Breast epithelium (tissue), 4 donors: ENCODE measurements at regions not wholly inside any gene's neighbourhood (a gene's known extent, or its start where the extent isn't known, plus 50 kb on each side); places are given as distances from the start of the nearest gene placed in this dataset.

ENCODE experiments used
- DNase-seq, 2 donors: peaks; one replicate each; pipeline ENCODE4 v3.0.0-alpha.2; 2019; ENCODE audit warnings: low spot score in 2 of 2
- H3K27ac ChIP-seq, 2 donors: fragments of 200-600 bp; sonication (generic) in 1 of 2; one replicate each; pipeline ENCODE4 v1.5.1; 2016 to 2019; ENCODE audit warnings: mild to moderate bottlenecking in 1 of 2
- H3K27me3 ChIP-seq, 2 donors: fragments of 200-600 bp; sonication (generic) in 1 of 2; one replicate each; pipeline versions ENCODE4 v1.5.1 to v1.6.0; 2017 to 2019; ENCODE audit warnings: control low read depth in 1 of 2, mild to moderate bottlenecking in 1 of 2
- H3K36me3 ChIP-seq: fragments of 200-600 bp; one replicate; pipeline ENCODE4 v1.5.1; 2019
- H3K4me1 ChIP-seq, 2 donors: fragments of 200-600 bp; sonication (generic); one replicate each; pipeline ENCODE4 v1.5.1; 2016 to 2019; ENCODE audit warnings: control low read depth in 1 of 2
- H3K4me3 ChIP-seq, 3 donors: fragments of 200-600 bp; sonication (generic); 1 replicate in 2 of 3; 2 replicates in 1 of 3; pipeline ENCODE4 v1.5.1; 2016 to 2019; ENCODE audit warnings: mild to moderate bottlenecking in 3 of 3, moderate library complexity in 2 of 3
- H3K9me3 ChIP-seq, 2 donors: fragments of 200-600 bp; sonication (generic) in 1 of 2; one replicate each; pipeline ENCODE4 v1.5.1; 2016 to 2019; ENCODE audit warnings: control low read depth in 1 of 2
- CTCF ChIP-seq, 3 donors: fragments of 450-650 bp; IDR thresholded peaks; one replicate each; pipeline ENCODE4 v1.5.1; 2016 to 2017; ENCODE audit warnings: antibody characterized with exemption in 3 of 3, mild to moderate bottlenecking in 3 of 3, moderate library complexity in 3 of 3
- POLR2A ChIP-seq: fragments of 450-650 bp; IDR thresholded peaks from one replicate; pipeline ENCODE4 v1.6.1; 2016; ENCODE audit warnings: antibody characterized with exemption, mild to moderate bottlenecking, moderate library complexity
- POLR2AphosphoS5 ChIP-seq, 3 donors: sonication (generic); formaldehyde crosslinking; IDR thresholded peaks; one replicate each; pipeline ENCODE4 v1.6.1; 2017; ENCODE audit warnings: antibody characterized with exemption in 3 of 3
- intact Hi-C: fragments of 100-400 bp; cut with DNase I; formaldehyde crosslinking; loops from one replicate; pipeline ENCODE4 v1.15.1; 2023; ENCODE audit warnings: low total_unique reads

GRCh38 chr1:104358086-104358485 lies 608.4 kb downstream of the AMY1C start:
- H3K9me3 ChIP-seq, result no peaks in the 10 kb centered on the region
- DNase-seq, result no peak
- H3K36me3 ChIP-seq, result no peaks in the 10 kb centered on the region
- no peak overlapping the region for H3K27ac ChIP-seq
- intact Hi-C loops, result no loop called here
- no peak overlapping the region for H3K4me3 ChIP-seq
- TF ChIP-seq POLR2A (no peak), CTCF (IDR thresholded peaks at IDR 0.05) (no peak), POLR2AphosphoS5 (IDR thresholded peaks at IDR 0.05) (no peak)
- H3K27me3 ChIP-seq, result no peaks in the 10 kb centered on the region
- no peaks in the 10 kb centered on the region for H3K4me1 ChIP-seq

GRCh38 chr1:104358621-104359020 lies 608.9 kb downstream of the AMY1C start:
- no peak for DNase-seq
- Histone ChIP-seq H3K27me3 (no peaks in the 10 kb centered on the region), H3K36me3 (no peaks in the 10 kb centered on the region), H3K4me3 (no peak overlapping the region), H3K4me1 (no peaks in the 10 kb centered on the region), H3K27ac (no peak overlapping the region), H3K9me3 (no peaks in the 10 kb centered on the region)
- TF ChIP-seq POLR2A (no peak), POLR2AphosphoS5 (IDR thresholded peaks at IDR 0.05) (no peak), CTCF (IDR thresholded peaks at IDR 0.05) (no peak)
- intact Hi-C loops, result no loop called here

DNA sequence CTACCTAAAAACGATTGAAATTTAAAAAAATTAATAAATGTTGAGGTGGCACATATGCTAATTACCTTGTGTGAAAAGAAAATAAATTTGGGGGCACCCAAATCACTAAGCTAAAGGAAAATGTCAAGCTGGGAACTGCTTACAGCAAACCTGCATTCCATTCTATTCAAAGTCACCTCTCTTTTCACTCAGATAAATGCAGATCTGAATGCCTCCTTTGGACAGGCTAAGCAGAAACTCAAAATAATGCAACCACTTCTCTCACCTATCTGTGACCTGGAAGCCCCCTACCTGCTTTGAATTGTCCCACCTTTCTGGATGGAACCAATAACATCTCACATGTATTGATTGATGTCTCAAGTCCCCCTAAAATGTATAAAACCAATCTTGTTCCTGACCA lies 628.7 kb downstream of the AMY1C start:
- no peak for TF ChIP-seq POLR2A
- no peak for TF ChIP-seq POLR2AphosphoS5 (IDR thresholded peaks at IDR 0.05)
- TF ChIP-seq CTCF (IDR thresholded peaks at IDR 0.05), result no peak
- Histone ChIP-seq H3K36me3 (no peaks in the 10 kb centered on the region), H3K9me3 (peaks cover 0 to 6% of the 10 kb centered on the region in 2 donors), H3K27ac (no peak overlapping the region), H3K4me3 (no peak overlapping the region), H3K27me3 (no peaks in the 10 kb centered on the region), H3K4me1 (no peaks in the 10 kb centered on the region)
- intact Hi-C loops, result no loop called here
- DNase-seq, result no peak

- no peaks in the 10 kb centered on the region for H3K36me3 ChIP-seq
- no peak for TF ChIP-seq POLR2AphosphoS5 (IDR thresholded peaks at IDR 0.05)
- intact Hi-C loops, result no loop called here
- no peak for DNase-seq
- no peak overlapping the region for H3K4me3 ChIP-seq
- no peaks in the 10 kb centered on the region for H3K27me3 ChIP-seq
- H3K9me3 ChIP-seq, result peaks cover 0 to 10% of the 10 kb centered on the region in 2 donors
- H3K4me1 ChIP-seq, result no peaks in the 10 kb centered on the region
- no peak overlapping the region for H3K27ac ChIP-seq
These were observed 630.3 kb downstream of the AMY1C start for GRCh38 chr1:104380003-104380402.

- Histone ChIP-seq H3K27ac (no peak overlapping the region), H3K9me3 (peaks cover 0 to 9% of the 10 kb centered on the region in 2 donors), H3K27me3 (no peaks in the 10 kb centered on the region), H3K36me3 (no peaks in the 10 kb centered on the region), H3K4me3 (no peak overlapping the region), H3K4me1 (no peaks in the 10 kb centered on the region)
- TF ChIP-seq POLR2A, result no peak
- no peak for TF ChIP-seq POLR2AphosphoS5 (IDR thresholded peaks at IDR 0.05)
- no peak for TF ChIP-seq CTCF (IDR thresholded peaks at IDR 0.05)
- intact Hi-C loops, result no loop called here
- no peak for DNase-seq
These were observed 638.2 kb downstream of the AMY1C start for GRCh38 chr1:104387716-104388508.
